ENCODE measurements at regions not wholly inside any gene's neighbourhood (a gene's known extent, or its start where the extent isn't known, plus 50 kb on each side); places are given as distances from the start of the nearest gene placed in this dataset.
"Not testable (repeated sequence)": the region's sequence is repeated elsewhere in the genome, so short reads cannot be mapped to it uniquely, and the experiment has no call there.

DNA sequence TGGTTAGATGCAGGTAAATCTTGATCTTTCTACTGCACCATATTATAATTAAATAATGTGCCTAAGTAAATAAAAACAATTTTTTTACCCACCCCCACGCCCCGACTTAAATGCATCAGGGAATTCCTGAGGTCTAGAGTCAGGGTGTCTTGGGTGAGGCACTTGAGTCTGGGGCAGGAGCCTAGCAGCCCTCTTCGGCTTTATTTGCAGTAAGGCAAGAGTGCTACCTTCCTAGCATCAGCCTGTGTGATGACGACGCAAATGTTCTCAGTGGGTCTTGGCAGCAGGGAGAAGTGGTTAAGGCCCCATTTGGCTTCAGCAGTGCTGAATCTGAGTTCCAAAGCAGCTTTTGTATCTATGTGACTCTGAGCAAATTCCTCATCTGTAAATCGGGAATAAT lies 88.7 kb downstream of the POLR2M start:
- H3K36me3 Mint-ChIP-seq (ENCODE audit: insufficient read depth in 2 of 2), result no peaks in the 10 kb centered on the region
- no peak overlapping the region for H3K4me3 Mint-ChIP-seq
- H3K27me3 Mint-ChIP-seq (ENCODE audit: low read depth), result peaks cover 5% of the 10 kb centered on the region
- H3K27ac Mint-ChIP-seq, result no peak overlapping the region
- no peak for ATAC-seq (replicated peaks in 1 of 2)
- no peaks in the 10 kb centered on the region for H3K9me3 Mint-ChIP-seq
- no peak for DNase-seq
- H3K4me1 Mint-ChIP-seq (ENCODE audit: low read depth), result no peaks in the 10 kb centered on the region

DNA sequence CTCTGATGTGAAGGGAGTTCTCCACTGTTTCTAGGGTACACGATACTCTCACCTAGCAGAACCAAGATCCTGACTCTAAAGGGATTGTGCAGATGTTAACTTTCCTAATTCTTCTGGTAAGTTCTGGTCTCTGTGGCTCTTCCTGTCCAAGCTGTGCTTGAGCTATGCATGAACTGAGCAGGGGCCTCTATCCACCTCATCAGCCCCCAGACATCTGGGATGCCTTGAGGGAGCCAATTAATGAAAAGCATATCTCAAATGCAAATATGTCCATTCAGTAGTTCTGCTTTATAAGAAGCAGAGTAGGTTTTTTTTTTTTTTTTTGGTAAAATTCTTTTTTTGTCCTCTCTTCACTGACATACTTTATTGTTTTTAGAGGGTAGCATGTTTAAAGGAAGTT lies 89.6 kb downstream of the POLR2M start:
- H3K36me3 Mint-ChIP-seq (ENCODE audit: insufficient read depth in 2 of 2), result no peaks in the 10 kb centered on the region
- H3K9me3 Mint-ChIP-seq, result peaks cover 0 to 3% of the 10 kb centered on the region in 2 donors
- no peak overlapping the region for H3K4me3 Mint-ChIP-seq
- no peaks in the 10 kb centered on the region for H3K4me1 Mint-ChIP-seq (ENCODE audit: low read depth)
- H3K27ac Mint-ChIP-seq, result no peak overlapping the region
- DNase-seq, result no peak
- no peak for ATAC-seq (replicated peaks in 1 of 2)
- H3K27me3 Mint-ChIP-seq (ENCODE audit: low read depth), result peaks cover 9% of the 10 kb centered on the region

DNA sequence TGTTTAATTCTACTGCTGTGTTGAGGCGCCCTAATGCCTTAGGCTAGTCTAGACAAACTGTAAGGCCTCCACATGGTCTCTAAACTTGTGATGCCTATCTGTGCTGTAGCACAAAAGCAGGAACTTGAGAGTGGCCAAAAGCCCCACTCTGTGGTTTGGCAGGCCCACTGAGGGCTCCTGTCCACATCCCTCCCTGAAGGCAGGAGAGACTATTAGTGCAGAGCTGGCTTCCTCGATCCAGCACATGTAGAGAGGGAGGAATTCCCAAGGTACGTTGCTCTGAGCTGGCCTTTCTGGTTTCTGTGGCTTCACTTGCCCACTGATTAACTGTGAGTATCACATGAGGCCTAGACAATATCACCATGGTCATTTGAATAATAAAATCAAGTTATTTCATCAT lies 90.6 kb downstream of the POLR2M start:
- H3K4me1 Mint-ChIP-seq (ENCODE audit: low read depth), result no peaks in the 10 kb centered on the region
- H3K4me3 Mint-ChIP-seq, result no peak overlapping the region
- peaks cover 0 to 3% of the 10 kb centered on the region in 2 donors for H3K9me3 Mint-ChIP-seq
- DNase-seq (no peak), ATAC-seq (replicated peaks in 1 of 2) (no peak)
- no peaks in the 10 kb centered on the region for H3K36me3 Mint-ChIP-seq (ENCODE audit: insufficient read depth in 2 of 2)
- no peak overlapping the region for H3K27ac Mint-ChIP-seq
- peaks cover 16% of the 10 kb centered on the region for H3K27me3 Mint-ChIP-seq (ENCODE audit: low read depth)

DNA sequence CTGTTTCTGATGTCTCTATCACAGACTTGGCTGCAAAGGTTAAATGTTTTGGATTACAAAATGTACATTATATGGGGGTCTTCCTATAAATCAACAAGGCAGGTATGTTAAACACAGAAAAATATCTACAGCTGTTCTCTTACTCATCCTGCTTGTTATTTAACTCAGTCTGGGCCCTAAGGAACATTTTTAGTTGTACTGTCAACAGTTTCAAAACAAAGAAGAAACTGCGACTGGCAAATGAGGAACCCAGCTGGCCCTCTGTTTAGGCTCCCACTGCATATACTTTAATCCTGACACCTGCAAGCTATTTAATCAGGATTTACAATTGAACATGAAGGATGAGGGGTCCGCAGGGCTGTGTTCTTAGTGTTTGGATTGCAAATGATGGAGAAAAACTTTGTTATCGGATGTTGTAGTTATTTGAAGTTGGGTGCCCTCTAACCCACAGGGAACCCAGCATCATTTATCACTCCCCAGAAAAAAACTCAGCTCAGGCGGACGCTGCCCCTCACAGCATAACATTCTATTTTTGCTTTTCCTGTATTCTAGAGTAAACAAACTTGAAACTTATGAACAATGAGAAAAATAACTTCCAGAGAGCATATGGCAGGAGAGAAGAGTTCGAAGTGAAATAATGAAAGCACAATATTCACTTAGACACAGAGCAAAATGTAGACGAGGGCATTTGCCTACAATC lies 91.2 kb downstream of the POLR2M start:
- Mint-ChIP-seq H3K4me1 (ENCODE audit: low read depth) (no peaks in the 10 kb centered on the region), H3K4me3 (no peak overlapping the region), H3K27me3 (ENCODE audit: low read depth) (peaks cover 17% of the 10 kb centered on the region), H3K36me3 (ENCODE audit: insufficient read depth in 2 of 2) (no peaks in the 10 kb centered on the region), H3K9me3 (peaks cover 0 to 3% of the 10 kb centered on the region in 2 donors), H3K27ac (no peak overlapping the region)
- DNase-seq (no peak), ATAC-seq (replicated peaks in 1 of 2) (no peak)

DNA sequence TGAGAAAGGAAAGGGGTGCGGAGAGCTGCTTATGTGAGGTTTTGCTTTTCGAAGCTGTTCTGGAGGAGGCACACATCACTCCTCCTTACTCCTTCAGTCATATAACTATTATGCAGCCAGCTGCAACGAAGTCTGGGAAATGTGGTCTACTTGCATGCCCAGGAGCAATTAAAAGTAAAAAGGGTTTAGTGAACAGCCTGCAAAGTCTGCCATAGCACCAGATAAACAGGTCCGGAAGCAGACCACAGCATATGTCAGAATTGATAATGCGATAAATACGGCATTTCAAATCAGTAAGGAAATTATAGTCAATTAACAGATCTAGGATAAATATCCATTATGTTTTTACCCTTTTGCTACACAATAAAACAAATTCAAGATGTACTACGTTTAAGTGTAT lies 99.5 kb downstream of the POLR2M start:
- H3K36me3 Mint-ChIP-seq (ENCODE audit: insufficient read depth in 2 of 2), result no peaks in the 10 kb centered on the region
- H3K4me1 Mint-ChIP-seq (ENCODE audit: low read depth), result no peaks in the 10 kb centered on the region
- DNase-seq (no peak), ATAC-seq (replicated peaks in 1 of 2) (no peak)
- peaks cover 0 to under 1% of the 10 kb centered on the region in 2 donors for H3K9me3 Mint-ChIP-seq
- peaks cover 9% of the 10 kb centered on the region for H3K27me3 Mint-ChIP-seq (ENCODE audit: low read depth)
- no peak overlapping the region for H3K4me3 Mint-ChIP-seq
- no peak overlapping the region for H3K27ac Mint-ChIP-seq

DNA sequence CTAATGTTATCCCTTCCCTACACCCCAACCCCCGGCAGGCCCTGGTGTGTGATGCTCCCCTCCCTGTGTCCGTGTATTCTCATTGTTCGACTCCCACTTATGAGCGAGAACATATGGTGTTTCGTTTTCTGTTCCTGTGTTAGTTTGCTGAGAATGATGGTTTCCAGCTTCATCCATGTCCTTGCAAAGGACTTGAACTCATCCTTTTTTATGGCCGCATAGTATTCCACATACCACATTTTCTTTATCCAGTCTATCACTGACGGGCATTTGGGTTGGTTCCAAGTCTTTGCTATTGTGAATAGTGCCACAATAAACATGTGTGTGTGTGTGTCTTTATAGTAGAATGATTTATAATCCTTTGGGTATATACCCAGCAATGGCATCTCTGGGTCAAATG lies 102.8 kb downstream of the POLR2M start:
- not testable (repeated sequence) for DNase-seq; H3K9me3 Mint-ChIP-seq; H3K36me3 Mint-ChIP-seq (ENCODE audit: insufficient read depth in 2 of 2); ATAC-seq (replicated peaks in 1 of 2); H3K27ac Mint-ChIP-seq; H3K4me3 Mint-ChIP-seq; H3K27me3 Mint-ChIP-seq (ENCODE audit: low read depth); H3K4me1 Mint-ChIP-seq (ENCODE audit: low read depth)

DNA sequence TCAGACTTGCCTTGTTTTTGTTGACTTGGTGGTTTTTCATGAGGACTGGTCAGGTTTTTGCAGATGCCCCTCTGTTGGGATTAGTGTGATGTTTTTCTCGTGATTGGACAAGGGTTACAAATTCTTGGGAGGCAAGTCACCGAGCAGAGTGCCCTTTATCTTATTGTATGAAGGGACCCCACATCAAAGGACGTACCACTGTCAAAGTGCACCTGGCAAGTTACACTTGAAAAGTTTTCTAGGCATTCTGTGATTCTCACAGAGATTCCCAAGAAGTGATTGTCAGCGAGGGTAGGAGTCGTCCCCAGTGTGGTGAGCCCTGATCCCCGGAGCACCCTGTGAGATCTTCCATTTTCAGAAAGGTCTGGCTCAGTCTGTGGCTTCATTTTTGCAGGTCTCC lies 110.1 kb downstream of the POLR2M start:
- Mint-ChIP-seq H3K4me3 (no peak overlapping the region), H3K4me1 (ENCODE audit: low read depth) (no peaks in the 10 kb centered on the region), H3K27ac (no peak overlapping the region), H3K27me3 (ENCODE audit: low read depth) (peaks cover 17% of the 10 kb centered on the region), H3K9me3 (no peaks in the 10 kb centered on the region), H3K36me3 (ENCODE audit: insufficient read depth in 2 of 2) (peaks cover 0 to 1% of the 10 kb centered on the region in 2 donors)
- no peak for ATAC-seq (replicated peaks in 1 of 2)
- DNase-seq, result no peak

DNA sequence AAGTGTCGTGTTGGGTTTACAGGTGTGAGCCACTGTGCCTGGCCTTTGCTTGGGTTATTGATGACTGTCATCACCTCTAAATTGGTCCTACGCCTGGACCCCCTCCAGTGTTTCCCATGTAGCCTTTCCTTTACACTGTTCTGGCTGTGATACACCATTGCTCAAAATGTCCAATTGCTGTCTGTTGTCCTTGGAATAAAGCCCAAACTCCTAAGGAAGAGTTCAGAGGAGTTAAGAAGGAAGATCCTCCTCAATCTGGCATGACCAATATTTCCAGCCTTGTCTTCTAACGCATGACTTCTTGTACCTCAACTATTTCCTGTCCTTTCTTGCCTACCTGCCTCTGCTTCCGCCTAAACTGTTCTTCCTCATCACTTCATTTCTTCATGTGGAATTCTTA lies 113.1 kb downstream of the POLR2M start:
- no peak overlapping the region for H3K4me3 Mint-ChIP-seq
- H3K9me3 Mint-ChIP-seq, result no peaks in the 10 kb centered on the region
- H3K27me3 Mint-ChIP-seq (ENCODE audit: low read depth), result peaks cover 24% of the 10 kb centered on the region
- no peak for ATAC-seq (replicated peaks in 1 of 2)
- no peak overlapping the region for H3K27ac Mint-ChIP-seq
- H3K4me1 Mint-ChIP-seq (ENCODE audit: low read depth), result no peaks in the 10 kb centered on the region
- H3K36me3 Mint-ChIP-seq (ENCODE audit: insufficient read depth in 2 of 2), result no peaks in the 10 kb centered on the region
- no peak for DNase-seq

DNA sequence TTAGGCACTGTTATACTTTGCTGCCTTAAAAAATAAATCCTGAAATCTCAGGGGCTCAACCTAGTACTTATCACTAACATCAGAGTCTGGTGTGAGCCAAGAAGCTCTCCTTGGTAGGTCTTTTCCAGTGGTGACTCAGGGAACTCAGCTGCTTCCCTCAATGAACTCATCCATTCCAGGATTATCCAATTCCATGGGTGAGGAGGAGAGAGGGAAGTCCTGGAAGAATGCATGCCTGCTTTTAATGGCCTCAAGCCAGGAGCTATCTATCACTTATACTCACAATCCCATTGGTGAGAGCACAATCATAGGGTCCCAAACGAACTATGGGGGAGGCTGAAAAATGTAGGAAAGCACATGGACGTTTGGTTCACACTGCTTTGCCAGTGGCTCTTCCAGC lies 113.6 kb downstream of the POLR2M start:
- H3K4me1 Mint-ChIP-seq (ENCODE audit: low read depth), result no peaks in the 10 kb centered on the region
- no peaks in the 10 kb centered on the region for H3K36me3 Mint-ChIP-seq (ENCODE audit: insufficient read depth in 2 of 2)
- H3K9me3 Mint-ChIP-seq, result no peaks in the 10 kb centered on the region
- no peak overlapping the region for H3K4me3 Mint-ChIP-seq
- H3K27ac Mint-ChIP-seq, result no peak overlapping the region
- peaks cover 24% of the 10 kb centered on the region for H3K27me3 Mint-ChIP-seq (ENCODE audit: low read depth)
- ATAC-seq (replicated peaks in 1 of 2) (no peak), DNase-seq (no peak)

DNA sequence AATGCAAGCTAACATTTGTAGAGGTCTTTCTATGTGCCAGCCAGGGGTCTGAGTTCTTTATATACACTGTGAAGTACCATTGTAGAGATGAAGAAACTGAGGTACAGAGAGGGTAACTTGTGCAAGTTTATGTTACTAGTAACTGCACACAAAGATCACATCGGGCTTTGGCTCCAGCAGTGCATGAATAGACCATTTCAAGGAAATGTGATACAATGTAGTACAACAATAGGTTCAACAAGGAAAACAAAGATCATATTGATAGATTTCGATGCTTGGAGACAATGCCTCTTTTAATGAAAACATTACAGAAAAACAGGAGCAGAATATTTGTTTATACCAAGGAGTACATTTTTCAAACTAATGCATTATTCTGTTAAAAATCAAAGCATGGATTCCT lies 115.3 kb downstream of the POLR2M start:
- Mint-ChIP-seq H3K36me3 (ENCODE audit: insufficient read depth in 2 of 2) (no peaks in the 10 kb centered on the region), H3K27me3 (ENCODE audit: low read depth) (peaks cover 24% of the 10 kb centered on the region), H3K9me3 (no peaks in the 10 kb centered on the region), H3K27ac (no peak overlapping the region), H3K4me3 (no peak overlapping the region), H3K4me1 (ENCODE audit: low read depth) (peaks cover 1% of the 10 kb centered on the region)
- DNase-seq, result no peak
- no peak for ATAC-seq (replicated peaks in 1 of 2)

DNA sequence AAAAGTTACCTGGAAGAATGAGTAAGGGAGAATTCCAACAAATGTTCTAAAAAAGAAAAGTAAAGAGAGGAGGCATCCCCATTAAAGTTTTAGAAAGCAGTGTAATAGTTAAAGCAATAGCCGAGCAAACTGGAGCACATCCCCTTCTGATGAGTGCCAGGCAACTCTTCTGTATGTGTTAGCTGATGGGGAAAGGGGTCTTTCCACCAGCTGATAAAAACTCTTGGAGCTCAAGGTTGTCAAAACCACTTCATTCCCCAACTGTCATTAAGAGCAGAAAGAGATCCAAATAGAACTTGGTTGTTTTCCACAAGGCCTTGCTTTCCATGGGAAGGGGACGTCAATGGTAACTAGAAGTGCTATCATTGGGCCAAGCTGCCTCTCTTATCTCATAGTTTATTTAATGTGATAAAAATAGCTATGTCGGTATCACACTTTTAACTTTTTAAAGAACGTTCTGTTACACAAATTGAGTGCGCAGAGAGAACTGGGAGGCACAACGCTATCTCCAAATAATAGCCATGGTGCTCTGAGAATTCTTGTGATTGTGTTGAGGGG lies 116.9 kb downstream of the POLR2M start:
- no peak for ATAC-seq (replicated peaks in 1 of 2)
- H3K4me3 Mint-ChIP-seq, result no peak overlapping the region
- H3K4me1 Mint-ChIP-seq (ENCODE audit: low read depth), result peaks cover 5% of the 10 kb centered on the region
- H3K9me3 Mint-ChIP-seq, result no peaks in the 10 kb centered on the region
- no peak for DNase-seq
- H3K27ac Mint-ChIP-seq, result no peak overlapping the region
- H3K27me3 Mint-ChIP-seq (ENCODE audit: low read depth), result peaks cover 19% of the 10 kb centered on the region
- no peaks in the 10 kb centered on the region for H3K36me3 Mint-ChIP-seq (ENCODE audit: insufficient read depth in 2 of 2)

DNA sequence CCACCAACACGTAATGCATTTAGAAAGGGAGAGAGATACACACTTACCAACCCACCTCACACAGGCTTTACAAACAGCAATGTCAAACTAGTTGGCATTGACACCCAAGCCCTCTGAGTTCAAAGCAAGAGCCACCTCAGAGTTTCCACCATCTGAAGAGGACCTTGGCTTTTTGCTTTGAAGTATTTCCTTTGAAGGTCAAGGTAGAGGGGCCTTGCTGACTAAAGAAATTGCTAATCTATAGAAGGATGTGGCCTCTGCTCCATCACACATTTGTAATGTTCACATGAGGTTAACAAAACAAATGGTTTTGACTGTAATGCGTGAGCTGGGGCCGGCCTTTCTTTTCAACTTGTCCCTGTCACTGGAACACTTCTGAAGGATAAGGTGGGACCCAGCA lies 117.7 kb downstream of the POLR2M start:
- H3K4me3 Mint-ChIP-seq, result no peak overlapping the region
- H3K9me3 Mint-ChIP-seq, result no peaks in the 10 kb centered on the region
- no peak overlapping the region for H3K27ac Mint-ChIP-seq
- ATAC-seq (replicated peaks in 1 of 2) (peak; percentile 58 to 81), DNase-seq (peak in 1 of 2 donors; percentile 6)
- H3K4me1 Mint-ChIP-seq (ENCODE audit: low read depth), result peaks cover 5% of the 10 kb centered on the region
- H3K36me3 Mint-ChIP-seq (ENCODE audit: insufficient read depth in 2 of 2), result no peaks in the 10 kb centered on the region
- H3K27me3 Mint-ChIP-seq (ENCODE audit: low read depth), result peaks cover 15% of the 10 kb centered on the region

DNA sequence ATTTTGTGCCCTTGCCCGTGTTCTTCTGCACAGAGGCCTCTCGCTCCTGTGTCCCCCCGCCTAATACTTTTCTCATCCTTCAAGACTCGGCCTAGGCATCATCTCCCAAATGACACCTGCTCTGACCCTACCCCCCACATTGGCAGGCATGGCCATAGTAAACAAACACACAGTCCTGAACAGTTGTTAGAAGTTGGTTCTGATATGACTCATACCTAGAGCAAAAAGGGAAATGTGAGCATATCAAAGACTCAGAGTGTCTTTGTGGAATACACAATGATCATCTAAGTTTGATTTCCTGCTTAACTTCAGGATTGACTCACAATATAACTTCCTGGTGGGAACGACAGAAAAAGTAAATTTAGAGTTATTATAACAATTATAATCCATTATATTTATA lies 120.5 kb downstream of the POLR2M start:
- Mint-ChIP-seq H3K4me3 (no peak overlapping the region), H3K27me3 (ENCODE audit: low read depth) (peaks cover 27% of the 10 kb centered on the region), H3K9me3 (no peaks in the 10 kb centered on the region), H3K36me3 (ENCODE audit: insufficient read depth in 2 of 2) (no peaks in the 10 kb centered on the region), H3K4me1 (ENCODE audit: low read depth) (peaks cover 5% of the 10 kb centered on the region), H3K27ac (no peak overlapping the region)
- ATAC-seq (replicated peaks in 1 of 2), result no peak
- DNase-seq, result no peak

DNA sequence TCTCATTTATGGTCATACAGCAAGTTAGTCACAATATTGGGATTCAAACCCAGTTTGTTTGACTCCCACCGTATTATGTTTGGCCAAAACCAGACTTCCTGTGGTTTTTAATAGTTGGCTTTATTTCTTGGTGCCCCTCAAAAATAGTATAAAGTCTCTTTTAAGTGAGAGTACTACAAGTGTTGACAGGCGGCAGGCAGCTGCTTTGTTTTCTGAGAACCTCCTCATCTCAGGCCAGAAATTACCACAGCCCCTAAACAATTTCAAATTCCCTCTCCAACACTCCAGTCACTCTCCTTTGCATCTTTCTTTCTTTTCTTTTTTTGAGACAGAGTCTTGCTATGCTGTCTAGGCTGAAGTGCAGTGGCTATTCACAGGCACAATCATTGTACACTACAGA lies 121.5 kb downstream of the POLR2M start:
- Mint-ChIP-seq H3K27ac (no peak overlapping the region), H3K9me3 (no peaks in the 10 kb centered on the region), H3K27me3 (ENCODE audit: low read depth) (peaks cover 28% of the 10 kb centered on the region), H3K36me3 (ENCODE audit: insufficient read depth in 2 of 2) (no peaks in the 10 kb centered on the region), H3K4me1 (ENCODE audit: low read depth) (peaks cover 5% of the 10 kb centered on the region), H3K4me3 (no peak overlapping the region)
- ATAC-seq (replicated peaks in 1 of 2) (no peak), DNase-seq (no peak)
